ENCODE measurements at regions not wholly inside any gene's neighbourhood (a gene's known extent, or its start where the extent isn't known, plus 50 kb on each side); places are given as distances from the start of the nearest gene placed in this dataset.

GRCh38 chr17:72446118-72446517 is 325.3 kb downstream of the SOX9 start:
- Histone ChIP-seq H3K36me3 (no peaks in the 10 kb centered on the region), H3K4me3 (ENCODE audit: low read depth, low read length) (no peak overlapping the region), H3K27ac (no peak overlapping the region), H3K9me3 (ENCODE audit: severe bottlenecking) (no peaks in the 10 kb centered on the region), H3K27me3 (ENCODE audit: insufficient read depth, low read depth, severe bottlenecking) (no peaks in the 10 kb centered on the region)
- no peak for TF ChIP-seq CTCF (IDR thresholded peaks at IDR 0.05; ENCODE audit: low read depth, low read length)
- no peak for DNase-seq

- no peaks in the 10 kb centered on the region for H3K27me3 ChIP-seq (ENCODE audit: insufficient read depth, low read depth, severe bottlenecking)
- no peak overlapping the region for H3K4me3 ChIP-seq (ENCODE audit: low read depth, low read length)
- TF ChIP-seq CTCF (IDR thresholded peaks at IDR 0.05; ENCODE audit: low read depth, low read length): no peak
- no peak for DNase-seq
- H3K9me3 ChIP-seq (ENCODE audit: severe bottlenecking): no peaks in the 10 kb centered on the region
- H3K27ac ChIP-seq: no peak overlapping the region
- H3K36me3 ChIP-seq: no peaks in the 10 kb centered on the region
These were observed 325.9 kb downstream of the SOX9 start for GRCh38 chr17:72446525-72447250.

- Histone ChIP-seq H3K36me3 (no peaks in the 10 kb centered on the region), H3K27me3 (ENCODE audit: insufficient read depth, low read depth, severe bottlenecking) (no peaks in the 10 kb centered on the region), H3K4me3 (ENCODE audit: low read depth, low read length) (no peak overlapping the region), H3K9me3 (ENCODE audit: severe bottlenecking) (no peaks in the 10 kb centered on the region), H3K27ac (no peak overlapping the region)
- DNase-seq: no peak
- TF ChIP-seq CTCF (IDR thresholded peaks at IDR 0.05; ENCODE audit: low read depth, low read length): no peak
These were observed 326.4 kb downstream of the SOX9 start for GRCh38 chr17:72447251-72447640.

- no peak for DNase-seq
- no peak overlapping the region for H3K4me3 ChIP-seq (ENCODE audit: low read depth, low read length)
- H3K27me3 ChIP-seq (ENCODE audit: insufficient read depth, low read depth, severe bottlenecking): no peaks in the 10 kb centered on the region
- H3K27ac ChIP-seq: no peak overlapping the region
- H3K36me3 ChIP-seq: no peaks in the 10 kb centered on the region
- no peak for TF ChIP-seq CTCF (IDR thresholded peaks at IDR 0.05; ENCODE audit: low read depth, low read length)
- H3K9me3 ChIP-seq (ENCODE audit: severe bottlenecking): no peaks in the 10 kb centered on the region
These were observed 327.2 kb downstream of the SOX9 start for GRCh38 chr17:72448019-72448418.

GRCh38 chr17:72452286-72453173 is 331.7 kb downstream of the SOX9 start:
- no peaks in the 10 kb centered on the region for H3K27me3 ChIP-seq (ENCODE audit: insufficient read depth, low read depth, severe bottlenecking)
- H3K9me3 ChIP-seq (ENCODE audit: severe bottlenecking): no peaks in the 10 kb centered on the region
- TF ChIP-seq CTCF (IDR thresholded peaks at IDR 0.05; ENCODE audit: low read depth, low read length): no peak
- no peak overlapping the region for H3K27ac ChIP-seq
- H3K36me3 ChIP-seq: no peaks in the 10 kb centered on the region
- DNase-seq: no peak
- H3K4me3 ChIP-seq (ENCODE audit: low read depth, low read length): no peak overlapping the region

All from WERI-Rb-1 (cell line).